Stomach (tissue), 8 donors: ENCODE measurements at regions not wholly inside any gene's neighbourhood (a gene's known extent, or its start where the extent isn't known, plus 50 kb on each side); places are given as distances from the start of the nearest gene placed in this dataset.

Source experiments
- DNase-seq, 2 donors: peaks; one replicate each; pipeline versions ENCODE4 v3.0.0 to v3.0.0-alpha.2; 2013 to 2019
- H3K27ac ChIP-seq, 5 donors: fragments of 200-600 bp in 4 of 5; sonication (generic) in 4 of 5; one replicate each; pipeline ENCODE4 v1.5.1; 2013 to 2019; ENCODE audit warnings: mild to moderate bottlenecking in 1 of 5, moderate library complexity in 1 of 5
- H3K27me3 ChIP-seq, 3 donors: fragments of 200-600 bp; sonication (generic); one replicate each; pipeline ENCODE4 v1.5.1; 2017 to 2019; ENCODE audit warnings: mixed run types in 1 of 3
- H3K36me3 ChIP-seq, 4 donors: fragments of 200-600 bp; sonication (generic); 1 replicate in 3 of 4; 2 replicates in 1 of 4; pipeline ENCODE4 v1.5.1; 2016 to 2019
- H3K4me1 ChIP-seq, 4 donors: fragments of 200-600 bp; sonication (generic); one replicate each; pipeline ENCODE4 v1.5.1; 2016 to 2019
- H3K4me3 ChIP-seq, 4 donors: fragments of 200-600 bp; sonication (generic) in 3 of 4; one replicate each; pipeline ENCODE4 v1.5.1; 2016 to 2019; ENCODE audit warnings: mild to moderate bottlenecking in 1 of 4
- H3K9me3 ChIP-seq, 4 donors: fragments of 200-600 bp; sonication (generic); one replicate each; pipeline ENCODE4 v1.5.1; 2016 to 2019
- CTCF ChIP-seq, 7 experiments: fragments of 450-650 bp in 4 of 7; fragments of 200-600 bp in 3 of 7; sonication (generic) in 3 of 7; IDR thresholded peaks; one replicate each; pipeline ENCODE4 v1.5.1; 2016 to 2019; ENCODE audit warnings: antibody characterized with exemption in 7 of 7, control low read depth in 2 of 7, mild to moderate bottlenecking in 1 of 7
- EP300 ChIP-seq: sonication (generic); formaldehyde crosslinking; IDR thresholded peaks from one replicate; pipeline ENCODE4 v1.6.1; 2017; ENCODE audit warnings: antibody characterized with exemption
- POLR2A ChIP-seq, 4 donors: fragments of 450-650 bp; IDR thresholded peaks; one replicate each; pipeline ENCODE4 v1.6.1; 2016; ENCODE audit warnings: antibody characterized with exemption in 4 of 4, control low read depth in 2 of 4, mild to moderate bottlenecking in 1 of 4, moderate library complexity in 1 of 4
- POLR2AphosphoS5 ChIP-seq, 3 donors: sonication (generic); formaldehyde crosslinking; IDR thresholded peaks; one replicate each; pipeline ENCODE4 v1.6.1; 2016; ENCODE audit warnings: antibody characterized with exemption in 3 of 3
- WGBS, 5 donors: extraction: QIAGEN DNeasy Blood & Tissue Kit in 3 of 5; methylation state at CpG; one replicate each; pipeline versions ENCODE4 v1.1.5 to v1.1.7; 2013 to 2018; 5-methylcytosine and 5-hydroxymethylcytosine counted together
- intact Hi-C: fragments of 100-400 bp; cut with DNase I; formaldehyde crosslinking; loops from one replicate; pipeline ENCODE4 v1.15.1; 2023; ENCODE audit warnings: low total_unique reads
- donor health status: healthy with polysubstance abuse.
- donor health status: Bipolar disorder and iron deficiency.
- donor health status: healthy.

DNA sequence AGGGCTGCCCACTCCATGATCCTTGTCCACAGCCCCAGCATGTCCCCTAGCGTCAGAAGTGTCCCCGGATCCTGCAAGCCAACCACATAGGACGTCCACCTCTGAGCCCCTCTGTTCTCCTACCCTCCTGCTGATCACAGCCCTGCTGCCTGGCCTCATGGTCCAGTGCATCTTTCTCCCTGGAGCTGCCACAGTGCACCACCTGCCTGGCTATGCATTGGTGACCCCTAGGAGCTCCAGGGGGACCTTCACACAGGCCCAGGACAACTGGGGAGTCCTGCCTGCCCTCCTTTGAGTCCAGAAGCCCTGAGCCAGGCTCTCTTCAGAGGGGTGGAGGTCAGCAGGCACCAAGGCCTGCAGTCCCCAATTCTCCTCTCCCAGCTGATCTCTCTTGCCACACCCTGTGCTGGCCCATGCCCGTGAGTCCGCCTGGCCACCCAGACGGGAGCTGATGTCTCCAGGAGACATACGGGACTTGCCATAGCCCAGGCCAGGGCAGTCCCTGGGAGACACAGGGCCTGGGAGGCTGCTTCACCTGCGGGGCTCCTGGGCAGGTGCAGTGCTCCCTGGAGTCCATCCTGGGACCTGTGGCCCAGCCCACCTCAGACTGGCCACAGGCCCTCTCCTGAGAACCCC, 77.4 kb upstream of the RET start:
- no peak for DNase-seq
- intact Hi-C loops, result no loop called here

GRCh38 chr10:43000021-43000411, 76.9 kb upstream of the RET start:
- no peak overlapping the region for H3K4me3 ChIP-seq
- no peak for DNase-seq
- H3K27me3 ChIP-seq, result peaks cover 0 to 3% (median 0%) of the 10 kb centered on the region in 3 donors
- H3K9me3 ChIP-seq, result no peaks in the 10 kb centered on the region
- no peak overlapping the region for H3K27ac ChIP-seq
- 76 to 95% (median 91%) methylated on average over 2 to 3 of the region's 3 CpGs for WGBS, 5 donors
- intact Hi-C loops, result no loop called here
- no peaks in the 10 kb centered on the region for H3K4me1 ChIP-seq
- TF ChIP-seq POLR2AphosphoS5 (IDR thresholded peaks at IDR 0.05) (no peak), EP300 (no peak), POLR2A (IDR thresholded peaks at IDR 0.05) (no peak), CTCF (IDR thresholded peaks at IDR 0.05) (no peak)
- H3K36me3 ChIP-seq, result no peaks in the 10 kb centered on the region

More for the DNA sequence above, 77.4 kb upstream of the RET start:
- no peaks in the 10 kb centered on the region for H3K4me1 ChIP-seq
- 87 to 100% (median 91%) methylated on average over 3 to 8 of the region's 8 CpGs for WGBS, 5 donors
- no peaks in the 10 kb centered on the region for H3K36me3 ChIP-seq
- H3K4me3 ChIP-seq, result no peak overlapping the region
- H3K27ac ChIP-seq, result no peak overlapping the region
- TF ChIP-seq POLR2AphosphoS5 (IDR thresholded peaks at IDR 0.05) (no peak), CTCF (IDR thresholded peaks at IDR 0.05) (no peak), POLR2A (IDR thresholded peaks at IDR 0.05) (no peak), EP300 (no peak)
- no peaks in the 10 kb centered on the region for H3K9me3 ChIP-seq
- H3K27me3 ChIP-seq, result peaks cover 0 to 3% (median 0%) of the 10 kb centered on the region in 3 donors

DNA sequence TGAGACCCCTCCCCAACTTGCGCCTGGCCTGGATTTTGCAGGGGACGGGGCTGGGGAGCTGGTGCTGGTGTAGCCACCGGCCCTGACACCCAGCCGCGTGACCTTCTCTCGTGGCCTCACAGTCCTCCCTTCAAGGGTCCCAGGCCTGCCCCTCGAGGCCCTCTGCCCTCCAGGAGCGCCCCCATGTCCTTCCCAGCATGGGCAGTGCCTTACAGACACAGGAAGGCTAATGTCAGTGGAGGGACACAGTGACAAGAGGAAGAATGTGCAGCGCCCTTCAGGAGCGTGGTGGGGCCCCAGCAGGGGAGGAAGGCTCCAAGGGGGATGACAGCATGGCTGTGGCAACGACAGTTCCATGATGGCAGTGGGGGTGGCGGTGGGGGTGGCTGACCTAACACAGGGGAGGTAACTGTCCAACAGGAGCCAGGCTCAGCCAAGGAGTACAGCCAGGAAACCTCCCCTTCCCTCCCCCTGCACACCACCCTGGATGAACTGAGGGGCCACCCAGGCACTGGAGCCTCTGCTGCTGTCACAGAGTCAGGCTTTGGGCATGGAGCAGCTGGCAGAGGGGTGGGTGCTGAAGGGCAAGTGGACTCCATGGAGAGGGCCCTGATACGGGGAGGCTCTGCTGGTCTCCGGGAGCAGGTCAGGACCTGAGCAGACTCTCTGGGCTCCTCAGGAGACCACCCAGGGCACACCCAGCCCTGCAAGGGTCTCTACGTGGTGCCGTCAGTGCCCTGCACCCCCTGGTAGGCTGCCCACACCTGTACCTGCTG, 76.0 kb upstream of the RET start:
- no peaks in the 10 kb centered on the region for H3K9me3 ChIP-seq
- H3K27me3 ChIP-seq, result peaks cover 0 to 3% (median 0%) of the 10 kb centered on the region in 3 donors
- WGBS, 5 donors, result 64 to 82% (median 72%) methylated on average over 12 to 16 of the region's 16 CpGs
- intact Hi-C loops, result no loop called here
- no peaks in the 10 kb centered on the region for H3K4me1 ChIP-seq
- no peak overlapping the region for H3K27ac ChIP-seq
- TF ChIP-seq POLR2AphosphoS5 (IDR thresholded peaks at IDR 0.05), result no peak
- no peak for DNase-seq
- no peak overlapping the region for H3K4me3 ChIP-seq
- H3K36me3 ChIP-seq, result no peaks in the 10 kb centered on the region

- DNase-seq, result no peak
- Histone ChIP-seq H3K36me3 (no peaks in the 10 kb centered on the region), H3K27me3 (peaks cover 0 to 3% (median 0%) of the 10 kb centered on the region in 3 donors), H3K27ac (no peak overlapping the region), H3K9me3 (no peaks in the 10 kb centered on the region), H3K4me3 (no peak overlapping the region), H3K4me1 (no peaks in the 10 kb centered on the region)
- WGBS, 5 donors, result 80 to 95% (median 84%) methylated on average over 1 to 3 of the region's 3 CpGs; no CpG with 5 or more reads in 1 of the 5 donors
- TF ChIP-seq CTCF (IDR thresholded peaks at IDR 0.05), result no peak
- no peak for TF ChIP-seq EP300
- no peak for TF ChIP-seq POLR2A (IDR thresholded peaks at IDR 0.05)
- no peak for TF ChIP-seq POLR2AphosphoS5 (IDR thresholded peaks at IDR 0.05)
- intact Hi-C loops, result no loop called here
Observed at GRCh38 chr10:43001427-43001795, 75.5 kb upstream of the RET start.

GRCh38 chr10:43002596-43002995, 74.3 kb upstream of the RET start:
- H3K27ac ChIP-seq, result no peak overlapping the region
- TF ChIP-seq CTCF (IDR thresholded peaks at IDR 0.05), result no peak
- intact Hi-C loops, result no loop called here
- H3K4me1 ChIP-seq, result no peaks in the 10 kb centered on the region
- no peak for DNase-seq
- WGBS, 5 donors, result 36 to 59% (median 50%) methylated on average over 5 to 6 of the region's 6 CpGs
- H3K4me3 ChIP-seq, result no peak overlapping the region
- H3K9me3 ChIP-seq, result no peaks in the 10 kb centered on the region
- H3K27me3 ChIP-seq, result peaks cover 0 to 3% (median 0%) of the 10 kb centered on the region in 3 donors
- no peaks in the 10 kb centered on the region for H3K36me3 ChIP-seq
